Smooth muscle cell (in vitro differentiated cells): ENCODE measurements at regions not wholly inside any gene's neighbourhood (a gene's known extent, or its start where the extent isn't known, plus 50 kb on each side); places are given as distances from the start of the nearest gene placed in this dataset.
"Not testable (repeated sequence)": the region's sequence is repeated elsewhere in the genome, so short reads cannot be mapped to it uniquely, and the experiment has no call there.

ENCODE experiments used
- DNase-seq: peaks from one replicate; lab custom pipeline; 2025; ENCODE audit not compliant: unreplicated experiment; lab: John Stamatoyannopoulos, UW
- H2AFZ ChIP-seq: fragments of 200-600 bp; sonication (generic); 2 replicates; pipeline ENCODE4 v1.6.0; 2016; ENCODE audit warnings: antibody characterized with exemption, low read depth, mild to moderate bottlenecking
- H3F3A ChIP-seq: fragments of 200-600 bp; sonication (generic); 2 replicates; pipeline ENCODE4 v1.6.0; 2017; ENCODE audit warnings: antibody characterized with exemption, low read depth
- H3K27ac ChIP-seq: fragments of 200-600 bp; sonication (generic); 2 replicates; pipeline ENCODE4 v1.5.1; 2016; ENCODE audit warnings: low read depth, mild to moderate bottlenecking
- H3K27me3 ChIP-seq: fragments of 200-600 bp; sonication (generic); 2 replicates; pipeline ENCODE4 v1.6.1; 2016; ENCODE audit warnings: low read depth, mild to moderate bottlenecking
- H3K36me3 ChIP-seq: fragments of 200-600 bp; sonication (generic); 2 replicates; pipeline ENCODE4 v1.5.1; 2016; ENCODE audit warnings: low read depth
- H3K4me1 ChIP-seq: fragments of 200-600 bp; sonication (generic); 2 replicates; pipeline ENCODE4 v1.5.1; 2016; ENCODE audit warnings: low read depth
- H3K4me2 ChIP-seq: fragments of 200-600 bp; sonication (generic); 2 replicates; pipeline ENCODE4 v1.6.0; 2016; ENCODE audit warnings: mild to moderate bottlenecking
- H3K4me3 ChIP-seq: fragments of 200-600 bp; sonication (generic); 2 replicates; pipeline ENCODE4 v1.5.1; 2016; ENCODE audit warnings: mild to moderate bottlenecking
- H3K79me2 ChIP-seq: fragments of 200-600 bp; sonication (generic); 2 replicates; pipeline ENCODE4 v1.6.0; 2016; ENCODE audit warnings: low read depth, mild to moderate bottlenecking
- H3K9ac ChIP-seq: fragments of 200-600 bp; sonication (generic); 2 replicates; pipeline ENCODE4 v1.6.0; 2016; ENCODE audit warnings: low read depth
- H3K9me3 ChIP-seq: fragments of 200-600 bp; sonication (generic); replicated peaks from 2 replicates; pipeline ENCODE4 v1.5.1; 2016; ENCODE audit warnings: low read depth
- H4K20me1 ChIP-seq: fragments of 200-600 bp; sonication (generic); 2 replicates; pipeline ENCODE4 v1.6.0; 2016; ENCODE audit warnings: low read depth
- WGBS: methylation state at CpG from one replicate; pipeline ENCODE4 v1.1.7; 2016; ENCODE audit warnings: low lambda C conversion rate; 5-methylcytosine and 5-hydroxymethylcytosine counted together
- TF ChIP-seq, protein P1 (sequence below): fragments of 200-600 bp; sonication (generic); IDR thresholded peaks from 2 replicates; pipeline ENCODE4 v1.5.1; 2017; ENCODE audit warnings: borderline replicate concordance, mild to moderate bottlenecking, antibody characterized with exemption; ENCODE audit not compliant: insufficient read depth, poor library complexity, severe bottlenecking

DNA sequence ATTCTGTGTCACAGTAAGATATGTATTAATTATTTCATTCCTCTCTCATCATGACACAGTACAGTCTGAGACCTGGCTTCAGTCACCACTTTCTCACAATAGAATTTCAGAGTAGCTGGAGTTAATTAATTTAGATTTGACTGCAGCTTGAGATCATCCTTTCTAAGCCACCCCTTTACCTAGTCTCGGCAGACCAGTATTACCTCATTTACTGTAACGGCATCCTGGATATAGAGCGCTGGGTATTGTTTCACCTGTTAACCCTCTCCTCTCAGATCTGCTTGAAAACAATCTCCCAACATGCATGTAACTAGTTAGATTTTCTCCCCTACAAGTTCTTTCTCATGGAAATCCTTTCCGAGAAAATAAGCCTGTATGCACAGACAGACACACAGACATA is 1057.5 kb downstream of the GATA3 start:
- Histone ChIP-seq H2AFZ (no peak overlapping the region), H3K4me3 (no peak overlapping the region), H3K79me2 (no peaks in the 10 kb centered on the region), H3K4me1 (no peaks in the 10 kb centered on the region), H3K27me3 (peaks cover 15% of the 10 kb centered on the region), H4K20me1 (no peaks in the 10 kb centered on the region), H3K4me2 (no peak overlapping the region), H3K9me3 (no peaks in the 10 kb centered on the region), H3K36me3 (no peaks in the 10 kb centered on the region), H3K27ac (no peak overlapping the region), H3F3A (no peaks in the 10 kb centered on the region), H3K9ac (no peak overlapping the region)
- WGBS = 37% methylated on average over 4 of the region's 4 CpGs
- no peak for DNase-seq
- TF ChIP-seq, protein P1, sequence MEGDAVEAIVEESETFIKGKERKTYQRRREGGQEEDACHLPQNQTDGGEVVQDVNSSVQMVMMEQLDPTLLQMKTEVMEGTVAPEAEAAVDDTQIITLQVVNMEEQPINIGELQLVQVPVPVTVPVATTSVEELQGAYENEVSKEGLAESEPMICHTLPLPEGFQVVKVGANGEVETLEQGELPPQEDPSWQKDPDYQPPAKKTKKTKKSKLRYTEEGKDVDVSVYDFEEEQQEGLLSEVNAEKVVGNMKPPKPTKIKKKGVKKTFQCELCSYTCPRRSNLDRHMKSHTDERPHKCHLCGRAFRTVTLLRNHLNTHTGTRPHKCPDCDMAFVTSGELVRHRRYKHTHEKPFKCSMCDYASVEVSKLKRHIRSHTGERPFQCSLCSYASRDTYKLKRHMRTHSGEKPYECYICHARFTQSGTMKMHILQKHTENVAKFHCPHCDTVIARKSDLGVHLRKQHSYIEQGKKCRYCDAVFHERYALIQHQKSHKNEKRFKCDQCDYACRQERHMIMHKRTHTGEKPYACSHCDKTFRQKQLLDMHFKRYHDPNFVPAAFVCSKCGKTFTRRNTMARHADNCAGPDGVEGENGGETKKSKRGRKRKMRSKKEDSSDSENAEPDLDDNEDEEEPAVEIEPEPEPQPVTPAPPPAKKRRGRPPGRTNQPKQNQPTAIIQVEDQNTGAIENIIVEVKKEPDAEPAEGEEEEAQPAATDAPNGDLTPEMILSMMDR = no peak

DNA sequence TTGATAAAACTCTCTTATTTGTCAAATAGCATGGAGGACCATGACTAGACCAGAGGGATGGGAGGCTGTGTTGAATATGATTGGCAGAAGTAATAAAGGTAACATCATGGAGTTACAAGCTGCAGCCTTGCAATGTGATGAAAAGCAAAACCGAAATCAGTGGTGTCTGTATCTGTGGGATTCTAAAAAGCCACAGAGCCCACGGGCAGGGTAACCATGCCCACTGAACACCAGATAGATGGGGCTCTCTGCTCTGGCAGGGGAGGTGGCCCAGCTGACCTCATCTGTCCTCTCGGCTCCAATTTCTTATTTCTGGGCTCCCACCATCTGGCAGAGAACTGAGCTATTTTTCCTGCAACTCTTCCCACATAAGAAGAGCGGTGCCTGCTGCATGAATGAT is 1072.2 kb downstream of the GATA3 start:
- TF ChIP-seq, protein P1 = no peak
- H3K9me3 ChIP-seq = no peaks in the 10 kb centered on the region

DNA sequence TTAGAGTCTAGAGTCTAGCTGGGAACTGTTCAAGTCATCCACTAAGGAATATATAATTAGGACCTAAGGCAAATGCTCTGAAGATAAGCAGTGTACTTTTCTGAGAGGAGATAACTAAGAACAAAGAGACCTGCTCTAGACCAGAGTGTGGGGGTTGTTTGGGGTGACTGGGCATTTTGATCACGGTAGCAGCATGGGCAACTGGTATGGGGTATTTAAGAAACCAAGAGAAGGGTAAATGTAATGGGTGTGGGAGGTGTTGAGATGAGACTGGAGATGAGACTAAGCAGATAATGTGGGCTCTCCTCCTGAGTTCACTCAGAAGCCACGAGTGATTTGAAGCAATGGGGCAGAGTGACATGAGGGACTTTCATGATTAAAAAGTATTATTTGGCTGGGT is 1082.9 kb downstream of the GATA3 start:
- no peak for DNase-seq
- Histone ChIP-seq H3K4me3 (no peak overlapping the region), H3K9me3 (no peaks in the 10 kb centered on the region), H3K27me3 (peaks cover 11% of the 10 kb centered on the region), H3K36me3 (no peaks in the 10 kb centered on the region), H3K27ac (no peak overlapping the region), H3K4me1 (no peaks in the 10 kb centered on the region), H3K79me2 (no peaks in the 10 kb centered on the region), H4K20me1 (no peaks in the 10 kb centered on the region), H3K4me2 (no peak overlapping the region), H3F3A (no peaks in the 10 kb centered on the region), H3K9ac (no peak overlapping the region), H2AFZ (no peak overlapping the region)
- TF ChIP-seq, protein P1 = no peak
- 28% methylated on average over 2 of the region's 2 CpGs for WGBS

More for the DNA sequence above, 1072.2 kb downstream of the GATA3 start:
- H3K4me2 ChIP-seq = no peak overlapping the region
- 80% methylated on average over 4 of the region's 4 CpGs for WGBS
- H3K27ac ChIP-seq = no peak overlapping the region
- no peaks in the 10 kb centered on the region for H3K4me1 ChIP-seq
- no peak overlapping the region for H2AFZ ChIP-seq
- H4K20me1 ChIP-seq = no peaks in the 10 kb centered on the region
- no peak overlapping the region for H3K9ac ChIP-seq
- no peak for DNase-seq
- no peaks in the 10 kb centered on the region for H3K36me3 ChIP-seq
- no peaks in the 10 kb centered on the region for H3K79me2 ChIP-seq
- H3F3A ChIP-seq = no peaks in the 10 kb centered on the region
- H3K27me3 ChIP-seq = no peaks in the 10 kb centered on the region
- no peak overlapping the region for H3K4me3 ChIP-seq

DNA sequence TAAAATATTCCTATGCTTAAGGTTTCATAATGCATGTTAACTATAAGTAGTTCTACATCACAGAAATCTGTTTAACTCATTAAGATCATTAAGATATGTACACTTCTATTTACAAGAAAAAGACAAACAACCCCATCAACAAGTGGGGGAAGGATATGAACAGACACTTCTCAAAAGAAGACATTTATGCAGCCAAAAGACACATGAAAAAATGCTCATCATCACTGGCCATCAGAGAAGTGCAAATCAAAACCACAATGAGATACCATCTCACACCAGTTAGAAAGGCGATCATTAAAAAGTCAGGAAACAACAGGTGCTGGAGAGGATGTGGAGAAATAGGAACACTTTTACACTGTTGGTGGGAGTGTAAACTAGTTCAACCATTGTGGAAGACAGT is 1084.3 kb downstream of the GATA3 start:
- not testable (repeated sequence) for H4K20me1 ChIP-seq, H2AFZ ChIP-seq, H3K36me3 ChIP-seq, H3K4me3 ChIP-seq, DNase-seq, H3K4me1 ChIP-seq, H3K4me2 ChIP-seq, H3F3A ChIP-seq, H3K79me2 ChIP-seq, H3K9me3 ChIP-seq, H3K9ac ChIP-seq, H3K27ac ChIP-seq
- H3K27me3 ChIP-seq = peaks cover 23% of the 10 kb centered on the region
- 84% methylated on average over 1 of the region's 1 CpG for WGBS
